Kidney glomerular epithelial cell (primary cell): ENCODE measurements at regions not wholly inside any gene's neighbourhood (a gene's known extent, or its start where the extent isn't known, plus 50 kb on each side); places are given as distances from the start of the nearest gene placed in this dataset.
"Not testable (repeated sequence)": the region's sequence is repeated elsewhere in the genome, so short reads cannot be mapped to it uniquely, and the experiment has no call there.

ENCODE experiments used
- DNase-seq: peaks from one replicate; lab custom pipeline; 2025; lab: John Stamatoyannopoulos, UW

GRCh38 chr5:176140138-176140537 is 98.1 kb upstream of the SIMC1 start:
- DNase-seq, result not testable (repeated sequence)

GRCh38 chr5:176144508-176144907 is 93.7 kb upstream of the SIMC1 start:
- no peak for DNase-seq

- not testable (repeated sequence) for DNase-seq
Observed at GRCh38 chr5:176149948-176150347, 88.3 kb upstream of the SIMC1 start.

GRCh38 chr5:176151281-176151680 is 86.9 kb upstream of the SIMC1 start:
- DNase-seq, result peak; percentile 71

- DNase-seq, result peak; percentile 74
Observed at GRCh38 chr5:176152191-176152929, 85.9 kb upstream of the SIMC1 start.

GRCh38 chr5:176152930-176153311 is 85.3 kb upstream of the SIMC1 start:
- DNase-seq, result no peak

GRCh38 chr5:176153741-176154140 is 84.5 kb upstream of the SIMC1 start:
- no peak for DNase-seq

- DNase-seq, result no peak
Observed at GRCh38 chr5:176154821-176155220, 83.4 kb upstream of the SIMC1 start.

- no peak for DNase-seq
Observed at GRCh38 chr5:176155922-176156359, 82.3 kb upstream of the SIMC1 start.

GRCh38 chr5:176157656-176158055 is 80.6 kb upstream of the SIMC1 start:
- peak; percentile 33 for DNase-seq

GRCh38 chr5:176161431-176161830 is 76.8 kb upstream of the SIMC1 start:
- DNase-seq, result no peak

GRCh38 chr5:176162198-176162597 is 76.0 kb upstream of the SIMC1 start:
- DNase-seq, result no peak

GRCh38 chr5:176162888-176163287 is 75.3 kb upstream of the SIMC1 start:
- no peak for DNase-seq

- DNase-seq, result peak; percentile 55
Observed at GRCh38 chr5:176166427-176166826, 71.8 kb upstream of the SIMC1 start.

GRCh38 chr5:176167800-176168199 is 70.4 kb upstream of the SIMC1 start:
- DNase-seq, result peak; percentile 19

- no peak for DNase-seq
Observed at GRCh38 chr5:176169393-176170063, 68.7 kb upstream of the SIMC1 start.

GRCh38 chr5:176170084-176170483 is 68.1 kb upstream of the SIMC1 start:
- no peak for DNase-seq

GRCh38 chr5:176171171-176171760 is 67.0 kb upstream of the SIMC1 start:
- DNase-seq, result no peak

GRCh38 chr5:176172246-176172645 is 66.0 kb upstream of the SIMC1 start:
- no peak for DNase-seq

GRCh38 chr5:176173647-176174046 is 64.6 kb upstream of the SIMC1 start:
- no peak for DNase-seq

GRCh38 chr5:176174345-176175025 is 63.7 kb upstream of the SIMC1 start:
- no peak for DNase-seq

GRCh38 chr5:176175101-176175852 is 62.9 kb upstream of the SIMC1 start:
- DNase-seq, result no peak
